ENCODE measurements at regions not wholly inside any gene's neighbourhood (a gene's known extent, or its start where the extent isn't known, plus 50 kb on each side); places are given as distances from the start of the nearest gene placed in this dataset.

DNA sequence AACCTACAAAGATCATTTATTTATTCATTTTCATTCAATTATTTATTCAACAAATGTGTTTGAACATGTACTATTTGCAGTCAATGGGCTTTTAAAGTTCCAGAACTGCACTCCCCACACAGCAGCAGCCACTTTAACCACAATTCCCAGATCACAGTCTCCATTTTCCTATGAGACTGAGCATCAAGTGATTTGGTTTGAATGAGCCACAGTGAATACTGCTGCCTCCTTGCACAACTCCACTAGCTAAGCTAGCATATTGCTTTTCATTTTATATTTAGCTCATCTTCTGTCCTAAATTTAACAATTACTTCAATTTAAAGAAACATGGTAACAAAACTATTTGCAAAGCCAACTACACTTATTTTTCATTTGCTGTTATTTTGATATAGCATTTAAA lies 353.4 kb upstream of the VRK2 start:
- TF ChIP-seq, protein P1, sequence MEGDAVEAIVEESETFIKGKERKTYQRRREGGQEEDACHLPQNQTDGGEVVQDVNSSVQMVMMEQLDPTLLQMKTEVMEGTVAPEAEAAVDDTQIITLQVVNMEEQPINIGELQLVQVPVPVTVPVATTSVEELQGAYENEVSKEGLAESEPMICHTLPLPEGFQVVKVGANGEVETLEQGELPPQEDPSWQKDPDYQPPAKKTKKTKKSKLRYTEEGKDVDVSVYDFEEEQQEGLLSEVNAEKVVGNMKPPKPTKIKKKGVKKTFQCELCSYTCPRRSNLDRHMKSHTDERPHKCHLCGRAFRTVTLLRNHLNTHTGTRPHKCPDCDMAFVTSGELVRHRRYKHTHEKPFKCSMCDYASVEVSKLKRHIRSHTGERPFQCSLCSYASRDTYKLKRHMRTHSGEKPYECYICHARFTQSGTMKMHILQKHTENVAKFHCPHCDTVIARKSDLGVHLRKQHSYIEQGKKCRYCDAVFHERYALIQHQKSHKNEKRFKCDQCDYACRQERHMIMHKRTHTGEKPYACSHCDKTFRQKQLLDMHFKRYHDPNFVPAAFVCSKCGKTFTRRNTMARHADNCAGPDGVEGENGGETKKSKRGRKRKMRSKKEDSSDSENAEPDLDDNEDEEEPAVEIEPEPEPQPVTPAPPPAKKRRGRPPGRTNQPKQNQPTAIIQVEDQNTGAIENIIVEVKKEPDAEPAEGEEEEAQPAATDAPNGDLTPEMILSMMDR (IDR thresholded peaks at IDR 0.05; ENCODE audit: low read depth, low read length) = no peak
- TF ChIP-seq MYC (IDR thresholded peaks at IDR 0.05; ENCODE audit: low read depth, low read length) = no peak

Data from NB4 (cell line).